Bone marrow (tissue), 2 donors: ENCODE measurements at regions not wholly inside any gene's neighbourhood (a gene's known extent, or its start where the extent isn't known, plus 50 kb on each side); places are given as distances from the start of the nearest gene placed in this dataset.
"Not testable (repeated sequence)": the region's sequence is repeated elsewhere in the genome, so short reads cannot be mapped to it uniquely, and the experiment has no call there.

Experiments
- DNase-seq, 2 donors: peaks; one replicate each; lab custom pipeline; 2025; lab: John Stamatoyannopoulos, UW

DNA sequence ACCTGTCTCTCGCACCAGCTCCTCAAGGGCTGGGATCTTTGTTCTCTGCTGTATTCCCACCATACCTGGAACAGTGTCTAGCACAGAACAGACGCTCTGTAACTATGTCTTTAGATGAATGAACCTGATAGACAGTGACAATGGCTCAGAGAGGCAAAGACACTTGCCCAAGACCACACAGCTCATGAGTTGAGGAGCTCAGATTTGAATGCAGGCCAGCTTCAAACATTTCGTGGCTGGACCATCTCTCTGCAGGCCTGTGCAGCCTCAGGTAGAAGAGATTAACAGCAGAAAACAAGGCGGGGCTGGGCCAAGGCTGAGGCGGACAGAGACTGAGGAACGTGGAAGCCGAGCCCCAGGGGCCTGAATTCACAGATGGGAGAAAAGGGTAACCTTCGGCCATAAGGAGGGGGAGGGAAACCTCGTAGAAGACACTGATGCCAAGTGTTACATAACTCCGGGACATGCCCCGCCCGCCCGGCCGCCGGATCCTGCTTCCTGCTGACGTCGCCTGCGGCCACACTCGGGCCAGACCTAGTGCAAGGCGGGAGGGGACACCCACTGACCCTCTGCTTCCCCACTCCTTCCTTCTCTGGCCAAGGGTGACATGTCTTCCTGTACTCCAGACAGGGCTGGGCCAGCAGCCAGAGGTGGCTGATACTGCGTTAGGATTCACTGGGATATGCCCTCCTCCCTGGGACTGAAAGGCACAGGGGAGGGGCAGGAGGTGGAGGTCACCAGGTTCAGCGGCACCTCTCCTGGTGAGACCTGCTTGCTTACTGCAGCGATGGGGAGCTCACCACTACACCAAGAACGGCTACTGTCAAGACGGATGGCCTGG, 86.8 kb downstream of the RFLNA start:
- peak in 1 of 2 donors; percentile 37 for DNase-seq

DNA sequence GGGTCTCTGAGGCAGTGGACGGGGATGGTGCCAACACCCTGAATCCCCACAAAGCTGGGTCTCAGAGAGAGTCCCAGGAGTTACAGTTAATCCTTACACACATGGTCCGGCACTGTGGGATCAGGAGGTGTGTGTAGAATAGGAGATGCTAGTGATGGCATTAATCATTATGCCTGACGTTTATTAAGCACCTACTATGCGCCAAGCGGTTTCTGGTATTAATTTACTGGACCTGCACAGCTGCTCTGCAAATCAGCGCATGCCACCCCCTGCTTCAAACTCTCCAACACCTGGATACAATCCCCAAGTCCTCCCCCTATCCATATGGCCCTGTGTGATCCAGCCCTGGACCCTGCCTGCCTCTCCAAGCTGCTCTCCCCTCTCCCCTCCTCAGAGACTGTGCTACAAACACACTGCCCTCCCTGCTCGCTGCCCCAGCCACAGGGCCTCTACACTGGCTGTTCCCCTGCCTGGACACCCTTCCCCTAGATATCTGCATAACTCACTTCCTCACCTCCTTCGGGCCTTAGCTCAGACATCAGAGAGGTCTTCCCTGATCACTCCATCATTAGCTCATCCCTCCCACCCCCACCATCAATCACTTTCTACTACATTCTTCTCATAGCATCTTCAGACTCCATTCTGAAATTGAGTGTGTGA, 86.0 kb downstream of the RFLNA start:
- DNase-seq: no peak

DNA sequence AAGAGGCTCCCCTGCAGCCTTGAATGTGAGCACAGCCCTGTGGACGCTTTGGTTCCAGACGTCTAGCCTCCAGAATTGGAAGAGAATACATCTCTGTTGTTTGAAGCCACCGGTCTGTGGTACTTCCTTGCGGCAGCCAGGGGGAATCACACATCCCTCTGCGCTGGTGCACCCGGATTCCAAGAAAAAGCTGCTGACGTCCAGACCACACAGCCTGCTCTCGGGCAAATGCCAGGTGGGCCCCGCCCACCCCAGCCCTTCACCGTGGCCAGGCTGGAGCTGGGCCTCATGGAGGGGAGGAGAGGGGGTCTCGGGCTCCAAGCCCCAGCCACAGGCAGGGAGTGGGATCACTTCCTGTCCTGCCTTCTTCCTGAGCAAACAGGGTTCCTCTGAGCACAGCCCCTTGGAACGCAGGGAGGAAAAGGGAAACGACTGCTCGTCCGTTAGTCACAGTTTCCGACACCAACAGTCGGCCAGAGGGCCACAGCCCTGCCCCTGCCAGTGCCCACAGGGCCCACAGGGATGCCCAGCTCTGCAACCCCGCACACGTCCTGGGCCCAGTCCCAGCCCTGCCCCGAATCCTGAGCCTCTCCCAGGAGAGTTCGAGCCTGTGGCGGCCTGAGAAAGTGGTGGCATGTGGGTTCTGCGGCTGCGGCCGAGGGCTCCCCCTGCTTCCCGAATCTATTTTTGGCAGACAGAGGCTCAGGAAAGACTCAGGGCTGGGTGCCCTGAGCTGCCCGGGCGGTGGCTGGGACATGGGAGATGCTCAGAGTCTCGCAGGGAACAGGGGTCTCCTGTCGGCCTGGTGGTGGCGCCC, 85.3 kb downstream of the RFLNA start:
- DNase-seq: peak; percentile 17 to 48

DNA sequence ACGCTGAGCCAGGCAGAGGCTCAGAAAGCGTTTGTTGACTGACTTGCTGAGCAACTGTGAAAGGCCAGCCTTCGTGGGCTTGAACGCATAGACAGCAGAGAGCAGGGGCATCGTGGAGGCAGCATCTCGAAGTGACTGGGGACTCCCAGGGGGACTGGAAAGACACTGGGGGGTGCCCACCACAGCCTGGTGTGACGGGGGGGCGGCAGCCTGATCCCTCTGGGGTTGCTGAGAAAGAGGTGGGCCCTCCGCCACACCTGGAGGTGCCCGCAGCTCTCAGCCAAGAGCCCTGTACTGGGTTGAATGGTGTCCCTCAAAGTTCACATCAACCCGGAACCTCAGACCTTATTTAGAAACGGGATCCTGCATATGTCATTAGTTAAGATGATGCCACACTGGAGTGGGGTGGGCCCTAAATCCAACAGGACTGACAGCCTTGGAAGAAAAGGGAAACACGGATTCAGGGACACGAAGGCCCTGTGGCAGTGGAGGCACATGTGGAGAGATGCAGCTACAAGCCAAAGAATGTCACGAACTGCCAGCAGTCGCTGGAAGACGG, 84.6 kb downstream of the RFLNA start:
- no peak for DNase-seq

DNA sequence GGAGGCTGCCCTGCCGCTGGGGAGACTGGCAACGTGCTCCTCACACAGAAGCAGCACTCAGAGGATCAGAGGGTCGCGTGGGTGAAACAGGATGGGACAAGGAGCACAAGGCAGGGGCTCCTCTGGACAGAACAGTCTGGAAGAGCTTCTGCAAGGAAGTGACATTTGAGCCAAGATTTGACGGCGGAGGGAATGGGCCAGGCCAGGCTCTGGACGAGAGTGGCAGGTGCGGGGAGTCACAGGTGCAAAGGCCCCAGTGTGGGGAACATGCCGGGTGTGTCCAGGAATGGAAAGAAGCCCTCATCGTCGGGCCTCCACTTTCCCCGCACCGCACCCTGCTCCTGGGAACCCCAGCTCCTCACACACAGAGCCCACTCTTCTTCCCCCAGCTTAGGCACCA, 84.0 kb downstream of the RFLNA start:
- DNase-seq: no peak

DNA sequence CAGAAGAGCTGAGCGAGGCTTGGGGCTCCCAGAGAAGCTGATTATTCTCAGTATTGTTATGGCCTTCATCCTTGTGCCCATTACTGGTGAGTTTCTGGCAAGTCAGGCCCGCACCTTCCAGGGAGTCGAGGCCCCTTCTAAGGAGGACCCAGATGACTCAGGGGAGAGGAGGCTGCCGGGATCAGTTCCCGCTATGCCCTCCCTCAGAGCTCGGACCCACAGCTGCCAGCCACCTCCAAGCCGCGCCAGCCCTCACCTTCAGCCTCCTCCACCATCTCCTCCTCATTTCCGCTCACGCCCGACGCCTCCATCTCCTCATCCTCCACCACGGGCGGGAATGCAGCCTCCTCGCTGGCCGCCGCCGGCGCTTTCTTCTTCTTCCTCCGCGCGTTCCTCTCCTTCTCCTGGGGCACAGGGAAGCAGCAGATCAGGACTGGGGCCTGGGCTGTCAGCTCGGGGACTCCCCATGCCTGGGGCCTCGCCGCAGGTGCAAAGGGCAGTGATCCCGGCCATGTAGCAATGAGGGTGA, 83.2 kb downstream of the RFLNA start:
- DNase-seq: no peak

DNA sequence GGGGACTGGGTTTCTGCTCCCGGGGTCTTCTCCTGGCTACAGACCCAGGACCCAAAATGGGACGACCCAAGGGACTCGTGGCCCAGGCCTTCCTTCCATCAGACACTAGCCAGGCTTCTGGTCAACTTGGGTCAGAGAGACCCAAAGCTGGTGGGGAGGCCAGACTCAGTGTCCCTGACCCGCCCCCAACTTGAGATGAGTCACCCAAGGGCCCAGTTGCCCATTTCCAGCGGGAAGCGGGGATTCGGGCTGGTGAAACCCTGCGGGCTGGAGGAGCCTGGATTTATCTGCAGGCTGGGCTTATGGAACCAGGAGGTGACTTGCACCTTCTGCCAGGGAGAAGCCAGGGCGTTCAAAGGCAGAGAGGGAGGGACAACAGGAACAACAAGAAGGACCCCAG, 81.5 kb downstream of the RFLNA start:
- DNase-seq: no peak

DNA sequence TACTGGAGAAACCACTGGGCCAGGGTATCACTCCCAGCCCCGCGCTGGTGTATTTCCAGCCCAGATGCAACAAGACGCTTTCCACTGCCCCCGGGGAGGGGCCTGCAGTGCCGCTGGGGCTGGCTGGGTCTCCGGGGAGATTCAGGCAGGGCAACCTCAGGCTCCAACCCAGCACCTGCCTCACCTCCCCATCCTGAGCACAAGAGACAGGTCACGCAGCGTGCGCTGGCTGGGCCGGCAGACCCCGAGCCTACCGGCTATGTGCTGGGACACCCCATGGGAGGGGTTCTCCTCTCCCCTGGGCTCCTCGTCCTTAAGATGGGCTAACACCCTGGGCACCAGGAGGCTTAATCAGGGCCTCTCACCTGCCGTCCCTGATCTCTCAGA, 80.9 kb downstream of the RFLNA start:
- DNase-seq: no peak

DNA sequence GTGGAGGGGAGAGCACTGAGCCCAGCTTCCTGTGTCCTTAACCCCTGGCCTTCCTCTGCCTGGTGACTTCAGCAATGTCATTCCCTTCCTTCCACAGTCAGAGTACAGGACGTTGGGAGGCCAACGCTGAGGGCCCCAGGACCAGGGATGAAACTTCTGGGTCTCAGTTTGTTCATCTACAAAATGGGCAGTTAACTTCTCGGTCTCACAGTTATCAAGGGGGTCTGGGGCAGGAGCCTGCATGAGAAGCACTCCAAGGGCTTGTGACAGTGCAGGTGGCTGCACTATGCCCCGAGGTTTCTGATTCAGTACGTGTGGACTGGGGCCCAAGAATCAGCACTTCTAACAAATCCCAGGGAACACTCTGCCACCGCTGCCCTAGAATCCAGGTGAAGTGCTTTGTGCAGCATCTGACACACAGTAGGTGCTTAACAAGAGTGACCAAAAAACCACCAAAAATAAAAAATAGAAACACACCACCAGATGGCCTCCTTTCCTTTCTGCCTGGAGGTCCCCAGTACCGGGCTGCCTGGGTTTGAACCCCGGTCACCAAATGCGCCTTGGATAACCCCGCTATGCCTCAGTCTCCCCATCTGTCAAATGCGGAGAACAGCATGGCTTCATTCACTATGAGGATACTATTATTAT, 80.4 kb downstream of the RFLNA start:
- no peak for DNase-seq

DNA sequence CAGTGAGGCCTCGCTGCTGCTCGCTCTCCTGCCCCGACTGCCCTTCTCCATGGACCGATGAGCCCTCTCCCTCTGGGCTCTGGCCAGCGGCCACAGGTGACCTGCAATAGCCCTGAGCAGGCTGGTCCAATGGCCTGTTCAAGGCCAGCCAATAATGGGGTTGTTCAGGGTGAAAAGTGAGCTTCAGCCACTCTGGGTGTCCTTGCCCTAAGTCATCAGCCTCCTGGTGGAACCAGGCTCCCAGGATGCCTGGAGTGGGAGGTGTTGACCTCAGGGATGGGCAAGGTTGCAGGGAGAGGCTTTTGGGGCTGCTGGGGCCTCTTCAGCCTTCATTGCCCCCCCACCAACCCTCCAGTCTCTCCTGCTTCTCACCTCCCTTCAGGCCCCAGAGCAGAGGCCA, 79.7 kb downstream of the RFLNA start:
- DNase-seq: no peak

DNA sequence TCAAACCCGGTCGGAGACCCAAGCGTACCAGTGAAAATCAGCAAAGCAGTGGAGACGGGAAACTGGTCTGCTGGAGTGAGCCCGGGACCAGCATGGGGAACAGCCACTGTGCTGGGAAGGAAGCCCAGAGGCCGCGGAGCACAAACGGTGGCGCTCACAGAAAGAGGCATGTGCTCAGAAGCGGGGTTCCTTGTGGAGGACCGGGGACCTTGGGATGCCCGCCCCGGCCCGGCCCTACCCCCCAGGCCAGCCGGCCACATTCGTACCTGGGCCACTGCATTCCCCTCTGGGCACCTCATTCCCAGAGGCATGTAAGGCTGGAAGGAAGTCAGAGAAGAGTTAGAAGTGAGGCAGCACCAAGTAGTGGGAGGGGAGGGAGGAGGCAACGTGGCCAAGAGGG, 79.3 kb downstream of the RFLNA start:
- no peak for DNase-seq

DNA sequence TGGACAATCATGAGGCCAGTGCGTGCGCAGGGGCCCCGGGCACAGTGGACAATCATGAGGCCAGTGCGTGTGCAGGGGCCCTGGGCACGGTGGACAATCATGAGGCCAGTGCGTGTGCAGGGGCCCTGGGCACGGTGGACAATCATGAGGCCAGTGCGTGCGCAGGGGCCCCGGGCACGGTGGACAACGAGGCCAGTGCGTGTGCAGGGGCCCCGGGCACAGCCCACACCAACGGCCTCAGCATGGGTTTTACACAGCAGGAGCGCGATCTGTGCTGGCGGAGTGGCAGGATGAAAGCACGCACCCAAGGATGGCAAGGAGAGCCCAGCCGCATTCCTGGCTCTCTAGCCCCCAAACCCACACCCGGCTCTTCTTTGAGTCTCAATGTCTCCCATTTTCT, 78.8 kb downstream of the RFLNA start:
- DNase-seq: not testable (repeated sequence)

DNA sequence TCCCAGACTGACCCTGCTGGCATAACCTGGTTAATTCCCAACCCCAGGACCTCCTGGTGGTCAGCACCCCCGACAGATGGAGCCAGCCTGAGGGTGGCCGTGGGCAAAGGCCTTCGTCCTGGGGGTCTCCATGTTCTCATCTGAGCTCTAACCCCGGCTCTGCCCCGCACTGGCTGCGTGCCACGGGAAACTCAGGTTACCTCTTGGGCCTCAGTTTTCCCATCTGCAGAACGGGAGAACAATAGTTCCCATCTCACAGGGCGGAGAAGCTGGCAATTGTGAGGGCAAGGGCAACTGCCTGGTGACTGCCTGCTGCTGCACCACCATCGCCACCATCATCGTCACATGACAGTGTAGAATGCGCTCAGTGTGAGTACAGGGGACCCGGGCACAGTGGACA, 77.9 kb downstream of the RFLNA start:
- no peak for DNase-seq

DNA sequence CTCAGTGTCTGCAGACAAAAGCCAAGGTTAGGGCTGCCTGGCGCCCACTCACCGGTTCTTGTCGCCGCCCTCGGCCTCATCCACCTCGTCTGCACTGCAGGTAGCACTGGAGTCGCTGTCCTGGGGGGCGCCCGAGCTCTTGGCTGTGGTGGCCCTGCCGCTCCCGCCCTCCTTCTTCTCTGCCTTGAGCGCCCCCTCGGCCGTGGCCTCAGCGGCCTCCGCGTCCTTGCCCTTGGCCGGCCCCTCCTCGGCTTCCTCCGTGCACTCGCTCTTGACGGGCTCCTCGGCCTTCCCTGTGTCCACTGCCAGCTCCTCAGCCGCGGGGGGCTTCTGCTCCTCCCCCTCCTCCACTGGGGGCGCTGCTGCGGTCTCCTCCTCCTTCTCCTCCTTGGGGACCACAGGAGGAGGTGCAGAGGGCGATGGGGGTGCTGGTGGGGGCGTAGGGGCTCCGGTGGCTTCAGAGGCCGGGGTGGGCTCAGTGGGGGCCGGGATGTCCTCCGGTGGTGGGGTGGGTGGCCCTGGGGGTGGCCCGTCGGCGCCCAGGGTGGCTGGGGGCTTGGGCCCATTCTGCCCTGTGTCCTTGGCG, 77.2 kb downstream of the RFLNA start:
- DNase-seq: no peak

DNA sequence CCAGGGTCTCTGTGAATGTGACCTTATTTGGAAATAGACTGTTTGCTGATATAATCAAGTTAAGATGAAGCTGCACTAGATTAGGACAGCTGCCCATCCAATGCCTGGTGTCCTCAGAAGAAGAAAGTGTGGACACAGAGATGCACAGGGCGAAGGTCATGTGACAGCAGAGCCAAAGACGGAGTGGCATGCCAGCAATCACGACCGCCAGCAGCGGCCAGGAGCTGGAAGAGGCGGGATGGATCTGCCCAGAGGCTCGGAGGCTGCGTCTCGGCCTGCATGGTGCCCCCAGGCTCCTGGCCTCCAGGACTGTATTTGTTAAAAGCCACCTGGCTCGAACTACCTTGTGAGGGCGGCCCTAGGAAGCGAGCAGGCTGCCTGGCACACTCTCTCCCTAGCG, 76.5 kb downstream of the RFLNA start:
- DNase-seq: no peak

DNA sequence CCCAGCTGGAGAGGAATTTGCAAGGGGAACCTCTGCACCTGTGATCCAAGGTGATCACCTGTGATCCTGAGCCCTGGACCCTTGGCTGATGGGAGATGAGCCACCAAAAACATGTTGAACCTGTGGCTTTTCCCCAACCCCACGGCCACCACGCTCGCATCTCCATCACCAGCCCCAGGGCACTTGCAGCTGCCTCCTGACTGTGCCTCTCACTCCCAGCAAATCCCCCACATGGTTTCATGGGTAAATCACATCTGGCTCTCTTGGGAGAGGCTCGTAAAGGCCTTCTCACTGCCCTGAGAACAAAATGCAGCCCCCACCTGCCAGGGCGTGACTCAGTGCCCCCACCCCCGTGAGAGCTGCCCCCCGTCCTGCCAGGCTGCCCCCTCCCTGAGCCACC, 76.0 kb downstream of the RFLNA start:
- DNase-seq: no peak

DNA sequence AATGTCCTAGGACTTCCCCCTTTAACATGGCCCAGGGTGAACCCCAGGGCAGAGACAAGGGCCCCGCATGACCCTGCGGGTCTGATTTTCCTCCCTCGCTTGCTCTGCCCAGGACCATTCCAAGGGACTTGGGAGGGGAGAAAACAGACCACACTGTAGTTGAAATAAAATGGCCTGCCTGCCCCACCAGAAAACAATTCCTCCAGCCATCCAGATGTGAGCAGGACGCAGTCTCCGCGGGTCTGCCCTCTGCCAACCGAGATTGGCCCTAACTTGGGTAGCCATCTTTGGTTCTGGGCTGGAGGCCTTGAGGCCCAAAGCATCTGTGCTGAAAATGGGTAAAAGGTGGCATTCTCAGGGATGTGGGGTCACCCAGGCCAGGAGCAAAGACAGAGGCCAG, 75.5 kb downstream of the RFLNA start:
- DNase-seq: no peak

DNA sequence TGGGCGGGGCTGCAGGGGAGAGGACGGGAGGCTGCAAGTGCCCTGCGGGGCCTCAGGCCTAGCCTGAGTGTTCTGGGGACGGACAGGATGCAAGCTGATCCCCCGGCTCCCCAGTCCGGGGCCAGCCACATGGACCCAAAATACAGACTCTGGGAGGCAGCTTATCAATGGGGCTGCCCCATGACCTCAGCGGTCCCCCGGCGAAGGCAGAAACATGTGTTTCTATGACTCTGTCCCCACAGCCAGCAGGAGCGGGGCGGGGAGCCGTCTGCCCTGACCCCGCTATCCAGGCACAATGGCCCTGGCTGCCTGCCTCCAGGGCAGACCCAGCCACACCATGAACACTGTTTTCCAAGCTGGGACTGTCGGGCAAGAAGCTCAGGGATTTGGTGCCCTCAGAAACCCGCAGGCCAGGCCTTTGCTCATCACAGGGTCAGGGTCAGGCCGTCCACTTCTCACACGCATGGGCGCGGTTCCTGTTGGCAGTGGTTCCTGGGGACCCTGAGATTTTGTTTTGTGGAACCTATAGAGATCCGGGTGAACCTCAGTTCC, 75.0 kb downstream of the RFLNA start:
- no peak for DNase-seq

DNA sequence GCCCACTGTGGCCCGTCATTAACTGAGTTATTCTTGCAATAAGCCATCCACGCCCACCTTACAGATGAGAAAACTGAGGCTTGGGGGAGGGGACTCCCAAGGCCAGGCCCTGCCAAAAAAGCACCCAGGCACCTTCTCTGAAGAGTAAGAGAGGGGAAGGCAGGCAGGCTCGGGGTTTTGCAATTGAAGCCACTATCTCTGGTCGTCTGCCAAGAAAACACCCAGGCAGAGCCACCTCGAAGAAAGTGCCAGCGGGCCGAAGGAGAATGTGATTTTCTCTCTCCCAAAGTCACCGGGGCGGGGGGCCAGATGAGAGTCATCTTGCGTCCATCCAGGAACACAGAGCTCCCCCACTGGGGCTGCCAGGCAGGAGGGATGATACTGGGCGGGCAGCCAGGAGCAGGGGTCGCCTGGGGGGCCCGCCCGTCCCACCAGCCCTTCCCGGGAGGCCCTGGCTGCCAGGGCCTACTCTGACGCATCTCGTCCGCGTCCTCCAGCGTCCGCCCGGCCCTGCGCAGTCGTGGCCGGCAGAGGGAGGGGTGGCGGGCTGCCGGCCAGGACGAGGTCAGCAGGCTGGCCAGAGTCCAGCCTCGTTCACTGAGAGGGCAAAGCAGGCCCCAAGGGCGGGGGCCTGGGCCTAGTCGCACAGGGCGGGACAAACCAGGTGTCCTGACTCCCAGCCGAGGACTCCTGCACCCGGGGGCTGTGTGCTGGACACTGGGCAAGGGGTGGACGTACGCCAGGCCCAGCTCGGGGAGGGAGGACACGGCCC, 74.3 kb downstream of the RFLNA start:
- no peak for DNase-seq

DNA sequence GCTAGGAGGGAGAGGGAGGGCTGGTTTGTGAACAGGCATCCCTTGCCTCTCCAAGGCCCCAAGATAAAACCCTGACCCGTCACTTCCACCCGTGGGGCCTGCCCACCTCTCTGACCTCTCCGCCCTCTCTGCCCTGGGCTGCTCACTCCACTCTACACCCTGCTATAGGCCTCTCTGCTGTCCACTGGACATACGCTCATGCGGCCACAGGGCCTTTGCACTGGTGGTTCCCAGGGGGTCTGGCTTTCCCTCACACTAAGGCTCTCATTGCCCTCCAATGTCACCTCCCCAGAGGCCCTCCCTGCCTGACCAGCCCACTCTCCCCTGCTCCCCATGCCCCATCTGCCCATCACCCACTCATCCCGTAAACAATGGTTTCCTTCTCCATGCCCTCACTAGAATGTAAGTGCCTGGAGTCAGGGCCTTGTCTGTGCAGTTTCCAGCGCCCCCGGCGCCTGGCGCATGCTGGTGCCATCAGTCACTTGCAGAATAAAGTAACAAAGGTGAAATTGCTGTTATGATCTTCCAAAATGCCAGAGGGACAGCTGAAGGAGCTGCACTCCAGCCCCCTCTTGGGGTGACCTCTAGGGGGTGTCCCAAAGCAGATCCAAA, 73.6 kb downstream of the RFLNA start:
- no peak for DNase-seq
